Heart left ventricle (tissue), 13 donors: ENCODE measurements at regions not wholly inside any gene's neighbourhood (a gene's known extent, or its start where the extent isn't known, plus 50 kb on each side); places are given as distances from the start of the nearest gene placed in this dataset.

Experiments
- CTCF ChIP-seq, 12 donors: fragments of 200-600 bp; sonication (generic) in 4 of 12; IDR thresholded peaks; one replicate each; pipeline versions ENCODE4 v1.5.0 to v1.8.0; 2018 to 2022; ENCODE audit warnings: antibody characterized with exemption in 12 of 12, mild to moderate bottlenecking in 5 of 12
- POLR2A ChIP-seq, 2 donors: fragments of 450-650 bp; IDR thresholded peaks; one replicate each; pipeline ENCODE4 v1.6.1; 2017; ENCODE audit warnings: antibody characterized with exemption in 2 of 2, mild to moderate bottlenecking in 2 of 2, moderate library complexity in 2 of 2
- donor health status: ischemic (EF 13 %, LVEDD 7.1; RV severe dilation, severe dysfunction).
- donor health status: DM: no; HTN: yes; CAD: no.
- donor health status: DM: no; HTN: no; CAD: no.
- donor health status: ischemic (EF 25% LVEDD 6.9; RV normal size, moderate dysfunction).
- donor health status: ischemic (EF 25% LVEDD 5.7; RV mildly dilated, moderate dysfunction).
- donor health status: ischemic (EF 35%, LVEDD 5.7; RV mildly dilated, moderate dysfunction).
- donor health status: nonischemic (EF 11% LVEDD 7.7; RV severe dilation, severe dysfunction).
- donor health status: DM: yes; HTN: yes; CAD: no.
- donor health status: PGD.
- donor health status: ischemic (EF 29% LVEDD 5.4; RV normal size, mild dysfunction).
- donor health status: nonischemic (EF 23%, LVEDD 6.1; RV moderate dilation, normal function).

GRCh38 chr4:11178433-11178832, 250.3 kb downstream of the HS3ST1 start:
- TF ChIP-seq CTCF (IDR thresholded peaks at IDR 0.05) (no peak), POLR2A (IDR thresholded peaks at IDR 0.05) (no peak)
